ENCODE measurements at regions not wholly inside any gene's neighbourhood (a gene's known extent, or its start where the extent isn't known, plus 50 kb on each side); places are given as distances from the start of the nearest gene placed in this dataset.

DNA sequence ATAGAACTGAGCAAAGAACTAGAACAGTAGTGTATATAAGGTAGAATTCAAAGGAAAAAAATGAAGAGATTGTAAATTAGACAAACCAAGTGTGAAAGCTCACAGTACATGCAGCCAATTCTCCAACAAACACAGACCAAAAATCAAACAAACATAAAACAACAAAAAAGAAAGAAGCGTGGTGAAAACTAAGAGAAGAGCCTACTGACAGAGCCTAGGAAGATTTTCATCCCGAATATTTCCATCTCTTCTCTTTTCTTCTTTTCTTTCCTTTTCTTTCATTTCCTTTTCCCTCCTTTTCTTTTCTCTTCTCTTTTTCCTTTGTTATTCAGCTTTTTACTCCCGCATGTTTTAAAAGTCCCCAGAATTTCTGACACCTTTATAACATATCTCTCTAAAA, 1103.6 kb downstream of the CDH8 start:
- TF ChIP-seq, protein P1, sequence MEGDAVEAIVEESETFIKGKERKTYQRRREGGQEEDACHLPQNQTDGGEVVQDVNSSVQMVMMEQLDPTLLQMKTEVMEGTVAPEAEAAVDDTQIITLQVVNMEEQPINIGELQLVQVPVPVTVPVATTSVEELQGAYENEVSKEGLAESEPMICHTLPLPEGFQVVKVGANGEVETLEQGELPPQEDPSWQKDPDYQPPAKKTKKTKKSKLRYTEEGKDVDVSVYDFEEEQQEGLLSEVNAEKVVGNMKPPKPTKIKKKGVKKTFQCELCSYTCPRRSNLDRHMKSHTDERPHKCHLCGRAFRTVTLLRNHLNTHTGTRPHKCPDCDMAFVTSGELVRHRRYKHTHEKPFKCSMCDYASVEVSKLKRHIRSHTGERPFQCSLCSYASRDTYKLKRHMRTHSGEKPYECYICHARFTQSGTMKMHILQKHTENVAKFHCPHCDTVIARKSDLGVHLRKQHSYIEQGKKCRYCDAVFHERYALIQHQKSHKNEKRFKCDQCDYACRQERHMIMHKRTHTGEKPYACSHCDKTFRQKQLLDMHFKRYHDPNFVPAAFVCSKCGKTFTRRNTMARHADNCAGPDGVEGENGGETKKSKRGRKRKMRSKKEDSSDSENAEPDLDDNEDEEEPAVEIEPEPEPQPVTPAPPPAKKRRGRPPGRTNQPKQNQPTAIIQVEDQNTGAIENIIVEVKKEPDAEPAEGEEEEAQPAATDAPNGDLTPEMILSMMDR (conservative IDR thresholded peaks at IDR 0.05; ENCODE audit: control insufficient read depth, insufficient read depth, low read depth, low read length), result no peak
- DNase-seq (ENCODE audit: low read depth), result no peak
- H3K4me3 ChIP-seq (ENCODE audit: control insufficient read depth, low read depth, low read length), result no peak overlapping the region

DNA sequence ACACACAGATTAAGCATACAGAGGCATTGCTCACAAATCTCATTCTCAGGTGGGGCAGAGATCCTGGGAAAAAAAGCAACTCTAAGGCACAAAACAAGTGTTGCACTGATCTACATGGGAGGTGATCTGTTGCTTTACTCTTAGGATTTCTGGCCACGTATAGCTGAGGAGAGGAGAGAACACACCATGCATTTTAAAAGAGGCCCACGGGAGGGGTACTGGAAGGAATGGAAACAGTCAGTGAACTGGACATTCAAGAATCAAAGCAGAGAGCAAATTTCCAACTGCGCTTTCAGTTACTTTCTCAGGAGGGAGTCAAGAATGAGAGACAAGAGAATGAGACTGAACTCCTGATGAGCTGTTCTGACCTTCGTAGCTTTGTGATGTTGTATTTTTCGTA, 1105.9 kb downstream of the CDH8 start:
- DNase-seq (ENCODE audit: low read depth), result no peak
- H3K4me3 ChIP-seq (ENCODE audit: control insufficient read depth, low read depth, low read length), result no peak overlapping the region
- TF ChIP-seq, protein P1 (conservative IDR thresholded peaks at IDR 0.05; ENCODE audit: control insufficient read depth, insufficient read depth, low read depth, low read length), result no peak

DNA sequence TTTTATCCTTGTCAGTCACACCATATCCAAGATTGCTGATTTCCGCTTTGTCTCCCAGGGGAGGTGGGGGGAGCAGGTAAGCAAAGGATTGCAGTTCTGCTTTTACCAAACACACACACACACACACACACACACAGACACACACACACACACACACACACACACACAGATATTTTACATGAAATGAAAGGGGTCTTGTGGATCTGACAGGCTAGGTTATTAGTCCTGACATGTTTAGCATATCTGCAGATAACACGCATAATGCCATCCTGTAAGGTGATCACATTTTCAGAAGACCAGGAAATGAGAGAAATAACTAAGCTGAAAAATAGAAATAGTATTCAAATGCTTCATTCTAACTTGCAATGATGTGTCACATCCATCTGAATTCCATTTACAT, 1113.3 kb downstream of the CDH8 start:
- H3K4me3 ChIP-seq (ENCODE audit: control insufficient read depth, low read depth, low read length), result no peak overlapping the region
- TF ChIP-seq, protein P1 (conservative IDR thresholded peaks at IDR 0.05; ENCODE audit: control insufficient read depth, insufficient read depth, low read depth, low read length), result no peak
- no peak for DNase-seq (ENCODE audit: low read depth)

- DNase-seq (ENCODE audit: low read depth), result no peak
- TF ChIP-seq, protein P1 (conservative IDR thresholded peaks at IDR 0.05; ENCODE audit: control insufficient read depth, insufficient read depth, low read depth, low read length), result no peak
- no peak overlapping the region for H3K4me3 ChIP-seq (ENCODE audit: control insufficient read depth, low read depth, low read length)
These were observed 1121.9 kb downstream of the CDH8 start for GRCh38 chr16:60914334-60914733.

GRCh38 chr16:60907645-60908044, 1128.6 kb downstream of the CDH8 start:
- DNase-seq (ENCODE audit: low read depth), result no peak
- H3K4me3 ChIP-seq (ENCODE audit: control insufficient read depth, low read depth, low read length), result no peak overlapping the region
- TF ChIP-seq, protein P1 (conservative IDR thresholded peaks at IDR 0.05; ENCODE audit: control insufficient read depth, insufficient read depth, low read depth, low read length), result no peak

- DNase-seq (ENCODE audit: low read depth), result no peak
- TF ChIP-seq, protein P1 (conservative IDR thresholded peaks at IDR 0.05; ENCODE audit: control insufficient read depth, insufficient read depth, low read depth, low read length), result no peak
- H3K4me3 ChIP-seq (ENCODE audit: control insufficient read depth, low read depth, low read length), result no peak overlapping the region
These were observed 1130.4 kb downstream of the CDH8 start for GRCh38 chr16:60905811-60906210.

DNA sequence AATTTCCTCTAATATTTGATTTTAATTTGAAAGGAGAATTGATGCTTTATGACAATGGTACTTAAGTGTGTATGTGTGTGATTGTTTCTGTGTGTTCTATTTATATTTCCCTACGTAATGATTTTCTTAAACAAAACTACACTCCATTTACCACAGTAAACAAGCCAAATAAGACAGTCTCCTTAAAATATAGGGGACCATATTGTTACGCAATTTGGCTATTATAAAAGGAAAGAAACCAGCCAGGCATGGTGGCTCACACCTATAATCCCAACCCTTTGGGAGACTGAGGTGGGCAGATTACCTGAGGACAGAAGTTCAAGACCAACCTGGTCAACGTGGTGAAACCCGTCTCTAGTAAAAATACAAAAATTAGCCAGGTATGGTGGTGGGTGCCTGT, 1134.1 kb downstream of the CDH8 start:
- TF ChIP-seq, protein P1 (conservative IDR thresholded peaks at IDR 0.05; ENCODE audit: control insufficient read depth, insufficient read depth, low read depth, low read length), result no peak
- H3K4me3 ChIP-seq (ENCODE audit: control insufficient read depth, low read depth, low read length), result no peak overlapping the region
- DNase-seq (ENCODE audit: low read depth), result no peak
